ENCODE measurements at regions not wholly inside any gene's neighbourhood (a gene's known extent, or its start where the extent isn't known, plus 50 kb on each side); places are given as distances from the start of the nearest gene placed in this dataset.

DNA sequence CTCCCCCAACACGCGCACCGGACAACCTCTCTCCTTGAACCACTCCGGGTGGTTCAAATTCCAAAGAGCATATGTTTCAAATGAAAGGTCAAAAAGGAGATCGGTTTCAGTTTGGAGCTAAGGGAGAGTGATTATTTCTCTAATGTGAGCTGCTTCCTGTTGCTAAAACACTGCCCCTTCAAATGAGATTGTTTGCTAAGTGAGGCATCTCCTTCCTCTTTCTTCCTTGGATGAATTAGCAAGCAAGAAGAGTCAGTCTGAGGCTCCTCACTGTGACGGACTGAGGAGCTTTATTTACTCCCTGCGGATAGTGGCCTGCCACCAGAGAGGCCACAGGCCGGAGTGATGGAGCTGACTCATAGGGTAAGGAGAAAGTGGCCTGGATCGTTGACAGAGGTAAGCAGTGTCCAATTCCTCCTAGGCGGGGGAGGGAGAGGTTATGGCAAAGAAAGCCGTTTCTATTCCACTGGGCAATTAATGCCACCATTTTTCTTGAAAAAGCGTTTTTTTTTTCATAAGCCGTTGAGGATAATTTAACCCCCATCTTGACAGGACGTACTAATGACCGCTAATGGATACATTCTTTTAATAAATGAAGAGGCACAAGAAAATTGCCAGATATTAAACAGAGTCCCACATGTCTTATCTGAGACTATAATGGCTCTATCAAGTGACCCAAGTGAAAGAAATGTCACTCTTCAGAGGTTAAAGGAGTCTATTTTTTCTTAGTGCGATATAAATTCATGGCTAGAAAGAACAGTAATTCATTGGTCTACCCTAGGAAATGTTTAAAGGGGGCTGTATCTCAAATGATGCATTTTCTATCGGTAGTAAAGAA lies 167.0 kb upstream of the ANKRD28 start:
- H3K27ac ChIP-seq, result peak overlapping the region in 1 of 4 donors; percentile 10

DNA sequence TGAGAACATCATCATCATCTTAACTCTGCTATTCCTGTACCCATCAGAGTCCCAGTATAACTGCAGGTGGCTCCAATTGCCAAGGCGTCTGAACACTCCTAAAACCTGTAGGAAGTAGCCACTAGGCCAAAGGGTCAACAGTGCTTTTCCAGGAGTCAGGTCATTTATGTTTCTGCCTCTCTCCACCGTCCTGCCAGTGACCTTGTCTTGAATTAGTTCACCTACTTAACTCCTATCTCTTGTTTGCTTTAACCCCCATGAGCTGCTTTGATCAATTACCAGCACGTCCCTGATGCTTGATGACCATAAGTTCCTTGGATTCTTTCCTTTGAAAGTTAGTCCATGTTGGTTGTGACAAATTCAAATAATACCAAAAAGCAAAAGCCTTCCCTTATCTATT lies 169.8 kb upstream of the ANKRD28 start:
- intact Hi-C loops (cut with DNase I), result no loop called here
- no peak for DNase-seq
- H3K27ac ChIP-seq, result no peak overlapping the region
- no peaks in the 10 kb centered on the region for H3K9me3 ChIP-seq
- no peaks in the 10 kb centered on the region for H3K4me1 ChIP-seq
- TF ChIP-seq EP300 (IDR thresholded peaks at IDR 0.05) (no peak), POLR2A (IDR thresholded peaks at IDR 0.05) (no peak), POLR2AphosphoS5 (IDR thresholded peaks at IDR 0.05) (no peak)
- TF ChIP-seq, protein P1, sequence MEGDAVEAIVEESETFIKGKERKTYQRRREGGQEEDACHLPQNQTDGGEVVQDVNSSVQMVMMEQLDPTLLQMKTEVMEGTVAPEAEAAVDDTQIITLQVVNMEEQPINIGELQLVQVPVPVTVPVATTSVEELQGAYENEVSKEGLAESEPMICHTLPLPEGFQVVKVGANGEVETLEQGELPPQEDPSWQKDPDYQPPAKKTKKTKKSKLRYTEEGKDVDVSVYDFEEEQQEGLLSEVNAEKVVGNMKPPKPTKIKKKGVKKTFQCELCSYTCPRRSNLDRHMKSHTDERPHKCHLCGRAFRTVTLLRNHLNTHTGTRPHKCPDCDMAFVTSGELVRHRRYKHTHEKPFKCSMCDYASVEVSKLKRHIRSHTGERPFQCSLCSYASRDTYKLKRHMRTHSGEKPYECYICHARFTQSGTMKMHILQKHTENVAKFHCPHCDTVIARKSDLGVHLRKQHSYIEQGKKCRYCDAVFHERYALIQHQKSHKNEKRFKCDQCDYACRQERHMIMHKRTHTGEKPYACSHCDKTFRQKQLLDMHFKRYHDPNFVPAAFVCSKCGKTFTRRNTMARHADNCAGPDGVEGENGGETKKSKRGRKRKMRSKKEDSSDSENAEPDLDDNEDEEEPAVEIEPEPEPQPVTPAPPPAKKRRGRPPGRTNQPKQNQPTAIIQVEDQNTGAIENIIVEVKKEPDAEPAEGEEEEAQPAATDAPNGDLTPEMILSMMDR (IDR thresholded peaks at IDR 0.05), result no peak
- H3K36me3 ChIP-seq, result no peaks in the 10 kb centered on the region
- no peak overlapping the region for H3K4me3 ChIP-seq
- no peaks in the 10 kb centered on the region for H3K27me3 ChIP-seq
- 59 to 72% methylated on average over 3 of the region's 3 CpGs for WGBS, 2 donors

More for the DNA sequence above, 167.0 kb upstream of the ANKRD28 start:
- no peak overlapping the region for H3K4me3 ChIP-seq
- TF ChIP-seq EP300 (IDR thresholded peaks at IDR 0.05) (no peak), POLR2A (IDR thresholded peaks at IDR 0.05) (no peak)
- TF ChIP-seq, protein P1 (IDR thresholded peaks at IDR 0.05), result no peak
- peak; percentile 70 for DNase-seq
- intact Hi-C loops (cut with DNase I), result no loop called here
- 73 to 88% methylated on average over 17 of the region's 17 CpGs for WGBS, 2 donors
- no peaks in the 10 kb centered on the region for H3K36me3 ChIP-seq
- H3K27me3 ChIP-seq, result no peaks in the 10 kb centered on the region
- H3K4me1 ChIP-seq, result no peaks in the 10 kb centered on the region
- no peaks in the 10 kb centered on the region for H3K9me3 ChIP-seq

DNA sequence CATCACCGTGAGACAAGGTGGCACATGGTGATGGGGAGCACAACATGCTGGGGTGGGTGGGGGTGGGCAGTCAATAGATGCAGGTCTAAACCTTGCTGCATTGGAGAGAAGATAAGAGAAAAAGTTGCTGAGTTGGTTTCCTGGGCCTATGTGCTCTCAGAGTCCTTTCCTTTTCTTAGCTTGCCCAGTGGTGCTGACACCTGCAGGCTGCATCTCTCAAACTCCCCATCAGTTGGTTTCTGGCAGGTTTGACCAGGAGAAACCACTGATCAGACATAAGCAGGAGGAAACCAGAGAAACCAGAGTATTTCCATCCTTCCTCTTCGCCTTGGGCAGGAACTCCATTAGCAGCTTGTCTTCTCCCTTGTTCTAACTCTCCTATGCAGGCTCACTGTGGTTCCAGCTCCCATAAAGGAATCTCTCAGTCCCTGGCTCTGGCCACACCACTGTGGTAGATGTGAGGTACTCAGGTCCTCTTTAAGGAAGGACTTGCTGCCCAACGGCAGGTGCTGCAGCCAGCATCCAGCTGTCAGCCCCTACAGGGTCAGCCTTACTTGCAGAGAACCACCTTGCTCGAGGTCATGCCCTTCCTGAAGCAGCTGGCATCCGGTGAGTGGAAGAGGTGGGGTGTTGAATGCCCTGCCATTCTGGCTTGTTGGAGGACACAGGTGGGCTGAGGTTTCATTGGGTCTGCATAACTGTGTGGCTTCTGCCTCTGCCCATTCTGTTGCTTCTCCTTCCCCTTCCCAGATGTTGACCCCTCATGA lies 172.3 kb upstream of the ANKRD28 start:
- no peaks in the 10 kb centered on the region for H3K4me1 ChIP-seq
- intact Hi-C loops (cut with DNase I), result no loop called here
- H3K27ac ChIP-seq, result no peak overlapping the region
- DNase-seq, result no peak
- 84 to 87% methylated on average over 5 of the region's 5 CpGs for WGBS, 2 donors
- TF ChIP-seq POLR2A (IDR thresholded peaks at IDR 0.05), result no peak
- no peak for TF ChIP-seq POLR2AphosphoS5 (IDR thresholded peaks at IDR 0.05)
- TF ChIP-seq, protein P1 (IDR thresholded peaks at IDR 0.05), result no peak
- TF ChIP-seq EP300 (IDR thresholded peaks at IDR 0.05), result no peak
- H3K9me3 ChIP-seq, result no peaks in the 10 kb centered on the region
- H3K27me3 ChIP-seq, result no peaks in the 10 kb centered on the region
- H3K4me3 ChIP-seq, result no peak overlapping the region
- H3K36me3 ChIP-seq, result no peaks in the 10 kb centered on the region

DNA sequence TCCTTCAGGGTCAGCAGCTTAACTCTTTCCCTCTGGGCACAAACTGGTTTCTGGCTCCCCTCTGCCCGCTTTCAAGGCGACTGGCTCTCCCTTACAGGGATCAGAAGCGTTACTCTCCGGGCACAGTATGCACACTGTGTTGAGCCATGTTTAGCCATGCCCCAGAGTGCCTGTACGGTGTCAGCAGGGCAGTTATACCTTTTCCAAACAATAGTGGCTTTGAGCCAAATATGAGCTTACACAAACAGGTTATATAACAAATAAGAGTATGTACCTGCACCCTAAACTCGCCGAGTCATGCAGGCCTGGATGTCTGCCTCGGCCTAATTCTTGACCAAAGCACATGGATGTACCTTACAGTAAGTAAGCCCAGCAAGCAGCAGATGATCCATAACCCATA lies 175.6 kb upstream of the ANKRD28 start:
- no peak overlapping the region for H3K4me3 ChIP-seq
- no peaks in the 10 kb centered on the region for H3K36me3 ChIP-seq
- no peaks in the 10 kb centered on the region for H3K4me1 ChIP-seq
- H3K27me3 ChIP-seq, result no peaks in the 10 kb centered on the region
- intact Hi-C loops (cut with DNase I), result no loop called here
- no peak for TF ChIP-seq POLR2AphosphoS5 (IDR thresholded peaks at IDR 0.05)
- TF ChIP-seq, protein P1 (IDR thresholded peaks at IDR 0.05), result no peak
- no peak for TF ChIP-seq POLR2A (IDR thresholded peaks at IDR 0.05)
- no peak for TF ChIP-seq EP300 (IDR thresholded peaks at IDR 0.05)
- DNase-seq, result no peak
- no peak overlapping the region for H3K27ac ChIP-seq
- WGBS, 2 donors, result 80 to 90% methylated on average over 8 of the region's 8 CpGs
- H3K9me3 ChIP-seq, result no peaks in the 10 kb centered on the region
